Activated CD4-positive, alpha-beta T cell treated with anti-CD3 and anti-CD28 coated beads, Interleukin-2, amount 50 U/mL, for 24 hours (primary cell): ENCODE measurements at regions not wholly inside any gene's neighbourhood (a gene's known extent, or its start where the extent isn't known, plus 50 kb on each side); places are given as distances from the start of the nearest gene placed in this dataset.
"Not testable (repeated sequence)": the region's sequence is repeated elsewhere in the genome, so short reads cannot be mapped to it uniquely, and the experiment has no call there.

Experiments used
- DNase-seq, 2 donors: peaks; one replicate each; pipeline ENCODE4 v3.0.0-alpha.2; 2020; ENCODE audit warnings: low read depth in 1 of 2, low spot score in 1 of 2

GRCh38 chr1:235059221-235059620 lies 69.4 kb downstream of the TOMM20 start:
- no peak for DNase-seq

- DNase-seq: no peak
Observed at GRCh38 chr1:235058695-235059094, 69.9 kb downstream of the TOMM20 start.

GRCh38 chr1:235057385-235058306 lies 71.0 kb downstream of the TOMM20 start:
- DNase-seq: no peak

DNA sequence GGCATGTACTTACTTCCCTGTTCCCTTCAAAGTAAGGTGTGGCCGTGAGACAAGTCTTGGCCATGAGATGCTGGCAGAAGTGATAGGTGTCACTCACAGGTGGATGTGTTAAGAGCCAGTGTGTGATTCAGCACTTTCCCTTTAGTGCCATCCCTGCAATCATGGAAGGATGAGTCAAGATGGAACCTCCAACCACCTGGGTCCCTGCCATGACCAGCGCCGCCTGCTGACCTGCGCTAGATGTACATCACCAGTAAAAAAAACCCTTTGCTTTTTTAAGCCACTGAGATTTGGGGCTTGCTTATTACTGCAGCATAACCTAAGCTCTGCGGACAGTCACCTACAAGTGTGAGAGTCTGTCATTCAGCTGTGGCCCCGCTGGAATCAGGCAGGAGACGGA lies 71.7 kb downstream of the TOMM20 start:
- DNase-seq: no peak

GRCh38 chr1:235054936-235055335 lies 73.7 kb downstream of the TOMM20 start:
- no peak for DNase-seq

GRCh38 chr1:235054466-235054865 lies 74.2 kb downstream of the TOMM20 start:
- no peak for DNase-seq

GRCh38 chr1:235052067-235053008 lies 76.3 kb downstream of the TOMM20 start:
- no peak for DNase-seq

GRCh38 chr1:235051521-235051920 lies 77.1 kb downstream of the TOMM20 start:
- DNase-seq: no peak

GRCh38 chr1:235050911-235051360 lies 77.7 kb downstream of the TOMM20 start:
- no peak for DNase-seq

DNA sequence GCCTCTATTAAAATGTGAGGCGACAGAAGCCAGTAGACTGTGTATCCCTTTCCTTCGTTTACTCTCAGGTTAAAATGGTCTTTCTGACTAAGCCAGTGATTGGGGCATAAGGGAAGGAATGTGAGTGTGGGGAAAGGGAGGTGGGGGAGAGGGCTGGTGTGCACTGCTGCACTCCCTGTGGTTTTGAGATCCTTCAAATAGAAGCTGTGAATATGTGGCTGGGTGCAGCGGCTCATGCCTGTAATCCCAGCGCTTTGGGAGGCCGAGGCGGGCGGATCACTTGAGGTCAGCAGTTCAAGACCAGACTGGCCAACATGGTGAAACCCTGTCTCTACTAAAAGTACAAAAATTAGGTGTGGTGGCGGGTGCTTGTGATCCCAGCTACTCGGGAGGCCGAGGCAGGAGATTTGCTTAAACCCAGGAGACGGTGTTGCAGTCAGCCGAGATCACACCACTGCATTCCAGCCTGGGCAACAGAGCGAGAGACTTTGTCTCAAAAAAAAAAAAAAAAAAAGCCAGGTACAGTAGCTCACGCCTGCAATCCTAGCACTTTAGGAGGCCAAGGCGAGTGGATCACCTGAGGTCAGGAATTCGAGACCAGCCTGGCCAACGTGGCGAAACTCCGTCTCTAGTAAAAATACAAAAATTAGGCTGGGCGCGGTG lies 78.8 kb downstream of the TOMM20 start:
- not testable (repeated sequence) for DNase-seq

DNA sequence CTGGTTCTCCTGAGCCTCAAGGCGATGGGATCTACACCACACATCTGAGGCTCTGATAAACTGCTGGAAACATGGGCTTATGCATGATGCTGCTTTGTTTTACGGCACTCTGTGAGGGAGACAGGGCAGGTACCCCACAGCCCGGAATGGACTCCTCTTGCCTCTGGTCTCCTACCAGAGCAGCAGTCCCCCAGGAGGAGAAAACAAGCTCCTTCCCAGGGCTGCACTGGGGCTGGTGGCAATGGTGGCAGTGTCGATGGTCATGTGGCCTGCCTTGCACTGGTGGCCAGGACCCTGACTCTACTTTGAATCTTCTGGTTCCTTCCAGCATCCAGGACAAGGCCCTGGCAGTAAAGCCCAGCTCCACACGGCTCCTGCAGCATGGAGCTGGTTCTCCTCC lies 79.4 kb downstream of the TOMM20 start:
- no peak for DNase-seq

DNA sequence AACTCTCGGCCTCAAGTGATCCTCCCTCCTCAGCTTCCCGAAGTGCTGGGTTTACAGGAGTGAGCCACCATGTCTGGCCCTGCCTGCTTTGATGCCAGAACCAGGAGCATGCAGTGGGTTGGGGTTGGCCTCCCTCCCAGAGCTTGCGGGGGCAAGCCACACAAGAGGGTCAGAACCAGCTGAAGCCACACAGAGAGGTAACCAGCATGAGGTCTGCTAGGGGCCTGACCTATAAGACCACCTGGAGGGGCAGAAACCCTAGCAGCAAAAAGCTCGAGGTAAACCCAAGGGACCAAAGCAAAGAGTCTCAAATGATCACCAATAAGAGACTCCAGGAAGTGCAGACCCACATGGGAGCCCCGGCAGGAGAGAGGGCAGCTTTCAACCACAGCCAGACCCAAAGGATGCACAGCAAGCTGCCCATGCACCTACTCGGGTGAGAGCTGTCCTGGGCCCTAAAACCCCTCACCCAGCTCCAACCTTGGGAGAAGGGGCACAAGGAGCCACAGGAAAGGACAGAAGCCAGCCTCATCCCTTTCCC lies 81.2 kb downstream of the TOMM20 start:
- DNase-seq: no peak

DNA sequence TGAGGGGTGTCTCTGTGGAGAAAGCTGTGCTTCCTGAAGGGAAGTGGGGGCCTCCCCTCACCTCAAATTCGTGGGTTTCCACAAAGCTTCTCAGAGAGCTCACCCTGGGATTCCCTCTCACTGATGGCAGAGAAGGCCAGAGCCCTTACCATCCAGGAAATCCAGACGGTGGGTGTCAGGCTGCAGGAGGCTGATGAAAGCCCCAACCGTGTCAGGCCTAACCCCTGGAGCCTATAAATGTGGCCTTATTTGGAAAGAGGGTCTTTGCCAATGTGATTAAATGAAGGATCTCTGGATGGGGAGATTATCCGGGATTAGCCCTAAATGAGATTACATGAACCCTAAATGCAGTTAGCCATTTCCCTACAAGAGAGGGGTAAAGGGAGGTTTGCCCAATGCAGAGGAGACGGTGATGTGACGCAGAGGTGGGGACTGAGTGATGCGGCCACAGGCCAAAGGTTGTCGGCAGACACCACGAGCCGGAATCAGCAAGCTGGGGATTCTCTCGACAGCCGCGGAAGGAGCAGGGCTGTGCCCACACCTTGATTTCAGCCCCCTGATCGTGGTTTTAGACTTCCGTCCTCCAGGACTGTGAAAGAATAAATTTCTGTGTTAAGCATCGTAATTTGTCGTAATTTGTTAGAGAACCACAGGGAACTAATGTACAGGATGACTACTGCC lies 82.6 kb downstream of the TOMM20 start:
- no peak for DNase-seq

GRCh38 chr1:235045034-235045690 lies 83.5 kb downstream of the TOMM20 start:
- no peak for DNase-seq

GRCh38 chr1:235043234-235043633 lies 85.4 kb downstream of the TOMM20 start:
- no peak for DNase-seq

DNA sequence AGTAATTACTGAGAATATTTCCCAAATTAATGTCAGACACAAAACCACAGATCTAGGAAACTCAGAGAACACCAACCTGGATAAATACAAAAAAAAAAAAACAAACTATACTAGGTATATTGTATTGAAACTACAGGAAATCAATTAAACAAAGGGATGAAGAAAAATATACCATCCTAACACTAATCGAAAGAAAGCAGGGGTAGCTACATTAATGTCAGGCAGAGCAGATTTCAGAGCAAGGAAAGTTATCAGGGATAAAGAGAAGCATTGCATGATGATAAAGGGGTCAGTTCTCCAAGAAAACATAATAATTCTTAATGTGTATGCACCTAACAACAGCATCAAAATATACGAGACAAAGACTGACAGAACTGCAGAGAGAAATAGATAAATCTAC lies 89.9 kb downstream of the TOMM20 start:
- no peak for DNase-seq

DNA sequence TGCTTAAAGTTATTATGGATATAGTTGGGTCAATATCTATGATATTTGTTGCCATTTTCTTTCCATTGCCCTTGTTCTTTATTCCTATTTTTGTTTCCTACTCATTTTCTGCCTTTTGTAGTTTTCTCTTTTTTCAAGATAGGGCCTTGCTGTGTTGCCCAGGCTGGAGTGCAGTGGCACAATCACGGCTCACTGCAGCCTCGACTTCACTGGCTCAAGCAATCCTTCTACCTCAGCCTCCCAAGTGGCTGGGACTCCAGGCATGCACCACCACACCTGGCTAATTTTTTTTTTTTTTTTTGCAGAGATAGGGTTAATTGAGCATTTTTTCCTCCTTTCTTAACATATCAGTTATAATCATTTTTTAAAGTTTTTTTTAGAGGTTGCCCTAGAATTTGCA lies 92.7 kb downstream of the TOMM20 start:
- no peak for DNase-seq

- DNase-seq: no peak
Observed at GRCh38 chr1:235030919-235031596, 97.6 kb downstream of the TOMM20 start.

DNA sequence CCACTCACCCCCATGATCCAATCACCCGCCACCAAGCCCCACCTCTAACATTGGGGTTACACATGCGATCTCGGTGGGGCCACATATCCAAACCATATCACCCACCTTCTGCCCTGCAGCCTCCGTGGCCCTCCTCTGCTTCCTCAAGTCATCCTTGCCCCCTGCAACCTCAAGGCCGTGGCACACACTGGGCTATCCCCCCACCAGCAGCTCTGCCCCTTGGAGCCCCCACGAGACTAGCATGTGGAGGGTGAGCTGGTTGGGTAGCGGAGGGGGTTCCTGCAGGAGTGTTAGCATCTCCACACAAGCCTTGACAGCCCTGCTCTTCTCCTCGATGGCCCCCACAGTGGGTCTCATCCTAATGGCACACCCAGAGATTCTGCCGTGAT lies 100.8 kb downstream of the TOMM20 start:
- DNase-seq: no peak
